GM12878 (cell line): ENCODE measurements at regions not wholly inside any gene's neighbourhood (a gene's known extent, or its start where the extent isn't known, plus 50 kb on each side); places are given as distances from the start of the nearest gene placed in this dataset.

ENCODE experiments used
- ATAC-seq: fragments of 200-7000 bp; cut with Tn5 transposase; 3 replicates; pipeline ENCODE4 v1.9.1; 2020; ENCODE audit warnings: mild to moderate bottlenecking, moderate library complexity
- BruUV-seq: library from RNA; stranded (reverse); fragments of 400-500 nt; replicated peaks from 2 replicates; lab custom pipeline; 2021; lab: Mats Ljungman, UMichigan
- CTCF ChIA-PET: fragments of 300-600 bp; sonication (Branson Sonifier 250); formaldehyde crosslinking; extraction: SDS; loops from one replicate; lab custom pipeline; 2021; ENCODE audit warnings: inconsistent platforms; lab: Yijun Ruan, JAX
- POLR2A ChIA-PET: fragments of 350-600 bp; formaldehyde crosslinking; extraction: SDS; loops from one replicate; lab custom pipeline; 2021; ENCODE audit warnings: inconsistent platforms; lab: Charles Lee
- RAD21 ChIA-PET: fragments of 300-600 bp; sonication (Branson Sonifier 250); formaldehyde crosslinking; loops from one replicate; lab custom pipeline; 2023; ENCODE audit warnings: antibody characterized with exemption; ENCODE audit not compliant: unreplicated experiment; lab: Charles Lee
- SMC1A ChIA-PET: fragments of 300-600 bp; sonication (Branson Sonifier 250); formaldehyde crosslinking; loops from one replicate; lab custom pipeline; 2023; ENCODE audit not compliant: unreplicated experiment, uncharacterized antibody; lab: Charles Lee
- DNase-seq: peaks from one replicate; pipeline ENCODE4 v3.0.0-alpha.2; 2011; ENCODE audit warnings: low read depth, low spot score
- FAIRE-seq: peaks from 3 replicates; lab custom pipeline; 2011; peaks lifted over from hg19 to GRCh38; lab: Jason Lieb, UNC
- H2AFZ ChIP-seq: 2 replicates; pipeline ENCODE4 v1.6.0; 2011; ENCODE audit warnings: low read depth, low read length, control low read depth; ENCODE audit not compliant: control insufficient read depth
- H3K27ac ChIP-seq: 2 replicates; pipeline ENCODE4 v1.5.1; 2011; ENCODE audit warnings: control low read depth; ENCODE audit not compliant: control insufficient read depth, insufficient read depth
- H3K27me3 ChIP-seq, 2 experiments: replicated peaks in 1 of 2; 2 replicates each; pipeline versions ENCODE4 v1.6.0 to v1.6.1; 2011; ENCODE audit warnings: low read length in 1 of 2; ENCODE audit not compliant: control insufficient read depth in 2 of 2, insufficient read depth in 2 of 2
- H3K36me3 ChIP-seq, 2 experiments: 2 replicates each; pipeline ENCODE4 v1.5.1; 2011; ENCODE audit warnings: low read length in 1 of 2; ENCODE audit not compliant: control insufficient read depth in 2 of 2, insufficient read depth in 2 of 2
- H3K4me1 ChIP-seq: 2 replicates; pipeline ENCODE4 v1.6.1; 2011; ENCODE audit warnings: mild to moderate bottlenecking, low read length, moderate library complexity, mixed read lengths; ENCODE audit not compliant: control insufficient read depth, insufficient read depth
- H3K4me2 ChIP-seq: 2 replicates; pipeline ENCODE4 v1.6.0; 2011; ENCODE audit warnings: control low read depth; ENCODE audit not compliant: control insufficient read depth, insufficient read depth
- H3K4me3 ChIP-seq: fragments of 200-600 bp; sonication (generic); 2 replicates; pipeline ENCODE4 v1.5.1; 2016
- H3K79me2 ChIP-seq: 2 replicates; pipeline ENCODE4 v1.6.0; 2011; ENCODE audit warnings: low read length; ENCODE audit not compliant: control insufficient read depth, insufficient read depth
- H3K9ac ChIP-seq: 2 replicates; pipeline ENCODE4 v1.8.0; 2011; ENCODE audit warnings: low read length, control low read depth, mixed read lengths; ENCODE audit not compliant: control insufficient read depth, insufficient read depth
- H3K9me3 ChIP-seq: replicated peaks from 3 replicates; pipeline ENCODE4 v1.5.1; 2011; ENCODE audit warnings: mild to moderate bottlenecking, low read length; ENCODE audit not compliant: control insufficient read depth, insufficient read depth
- H4K20me1 ChIP-seq: 2 replicates; pipeline ENCODE4 v1.6.0; 2011; ENCODE audit not compliant: control insufficient read depth, insufficient read depth
- ASH2L ChIP-seq: fragments of 300-600, 200-600 bp; sonication (generic); IDR thresholded peaks from 2 replicates; pipeline ENCODE4 v1.6.1; 2017; ENCODE audit warnings: low read depth, mild to moderate bottlenecking, borderline replicate concordance
- EED ChIP-seq: sonication (generic); IDR thresholded peaks from 2 replicates; pipeline ENCODE4 v1.6.1; 2016; ENCODE audit warnings: antibody characterized with exemption, low read depth
- FOS ChIP-seq: IDR thresholded peaks from 3 replicates; pipeline ENCODE4 v1.6.1; 2011; ENCODE audit warnings: borderline replicate concordance; ENCODE audit not compliant: insufficient read length; ENCODE audit errors: extremely low read depth
- FOXK2 ChIP-seq: fragments of 450-650 bp; IDR thresholded peaks from 2 replicates; pipeline ENCODE4 v1.6.1; 2017; ENCODE audit warnings: mild to moderate bottlenecking, moderate library complexity
- MYB ChIP-seq: fragments of 150-350 bp; IDR thresholded peaks from 2 replicates; pipeline ENCODE4 v1.6.1; 2014; ENCODE audit warnings: mild to moderate bottlenecking, low read depth, low read length, borderline replicate concordance
- NFIC ChIP-seq: IDR thresholded peaks from 2 replicates; pipeline ENCODE4 v1.6.1; 2012; ENCODE audit warnings: low read depth, mild to moderate bottlenecking, inconsistent platforms, low read length, moderate library complexity
- NR2C1 ChIP-seq: fragments of 450-650 bp; IDR thresholded peaks from 2 replicates; pipeline ENCODE4 v1.6.1; 2017; ENCODE audit warnings: antibody characterized with exemption, mild to moderate bottlenecking, moderate library complexity
- POU2F2 ChIP-seq: IDR thresholded peaks from 3 replicates; pipeline ENCODE4 v1.6.1; 2011; ENCODE audit warnings: low read depth, mild to moderate bottlenecking, low read length, borderline replicate concordance
- SIN3A ChIP-seq: IDR thresholded peaks from 2 replicates; pipeline ENCODE4 v1.6.1; 2012; ENCODE audit warnings: low read depth, low read length, improper control_type of control experiment
- SIX5 ChIP-seq: IDR thresholded peaks from 2 replicates; pipeline ENCODE4 v1.6.1; 2011; ENCODE audit warnings: mild to moderate bottlenecking, low read depth, low read length, moderate library complexity; ENCODE audit not compliant: severe bottlenecking
- SRF ChIP-seq, 2 experiments: IDR thresholded peaks; 2 replicates each; pipeline ENCODE4 v1.6.1; 2011; ENCODE audit warnings: low read depth in 2 of 2, low read length in 2 of 2, mild to moderate bottlenecking in 1 of 2, moderate library complexity in 1 of 2
- TCF7 ChIP-seq: IDR thresholded peaks from 2 replicates; pipeline ENCODE4 v1.6.1; 2014; ENCODE audit warnings: antibody characterized with exemption, borderline replicate concordance
- ZNF687 ChIP-seq: fragments of 450-650 bp; IDR thresholded peaks from 2 replicates; pipeline ENCODE4 v1.6.1; 2017; ENCODE audit warnings: mild to moderate bottlenecking, moderate library complexity
- WGBS: methylation state at CpG from one replicate; pipeline ENCODE4 v1.1.6; 2016; ENCODE audit warnings: low lambda C conversion rate; ENCODE audit not compliant: insufficient replicate concordance, insufficient coverage; ENCODE audit errors: missing lambda C conversion rate; 5-methylcytosine and 5-hydroxymethylcytosine counted together
- in situ Hi-C: fragments of 300-500 bp; cut with MboI; formaldehyde crosslinking; loops from 9 replicates; pipeline ENCODE4 v1.14.3; 2018; ENCODE audit warnings: mixed read lengths
- intact Hi-C: fragments of 100-400 bp; cut with micrococcal nuclease; formaldehyde crosslinking; loops from one replicate; pipeline ENCODE4 v1.14.2; 2022; ENCODE audit not compliant: unreplicated experiment
- TF ChIP-seq, protein P1 (sequence below): fragments of 450-650 bp; conservative IDR thresholded peaks from 2 replicates; pipeline ENCODE4 v1.6.1; 2017; ENCODE audit warnings: mild to moderate bottlenecking, moderate library complexity

GRCh38 chr22:47808236-47808635, 1045.8 kb downstream of the TBC1D22A start:
- TF ChIP-seq SIX5 (no peak), EED (no peak), ASH2L (no peak), SRF (IDR thresholded peaks at IDR 0.05; ENCODE audit: low read depth in 2 of 2, low read length in 2 of 2) (no peak), MYB (no peak), ZNF687 (no peak), FOS (no peak), NR2C1 (no peak), SIN3A (no peak), NFIC (no peak), TCF7 (no peak), POU2F2 (no peak), FOXK2 (no peak)
- TF ChIP-seq, protein P1, sequence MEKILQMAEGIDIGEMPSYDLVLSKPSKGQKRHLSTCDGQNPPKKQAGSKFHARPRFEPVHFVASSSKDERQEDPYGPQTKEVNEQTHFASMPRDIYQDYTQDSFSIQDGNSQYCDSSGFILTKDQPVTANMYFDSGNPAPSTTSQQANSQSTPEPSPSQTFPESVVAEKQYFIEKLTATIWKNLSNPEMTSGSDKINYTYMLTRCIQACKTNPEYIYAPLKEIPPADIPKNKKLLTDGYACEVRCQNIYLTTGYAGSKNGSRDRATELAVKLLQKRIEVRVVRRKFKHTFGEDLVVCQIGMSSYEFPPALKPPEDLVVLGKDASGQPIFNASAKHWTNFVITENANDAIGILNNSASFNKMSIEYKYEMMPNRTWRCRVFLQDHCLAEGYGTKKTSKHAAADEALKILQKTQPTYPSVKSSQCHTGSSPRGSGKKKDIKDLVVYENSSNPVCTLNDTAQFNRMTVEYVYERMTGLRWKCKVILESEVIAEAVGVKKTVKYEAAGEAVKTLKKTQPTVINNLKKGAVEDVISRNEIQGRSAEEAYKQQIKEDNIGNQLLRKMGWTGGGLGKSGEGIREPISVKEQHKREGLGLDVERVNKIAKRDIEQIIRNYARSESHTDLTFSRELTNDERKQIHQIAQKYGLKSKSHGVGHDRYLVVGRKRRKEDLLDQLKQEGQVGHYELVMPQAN = no peak
- TF ChIP-seq, all 136 proteins: peak for 0
- RAD21 ChIA-PET = no interaction called here
- ATAC-seq (no peak), FAIRE-seq (no peak), DNase-seq (no peak)
- POLR2A ChIA-PET = no interaction called here
- H3K79me2 ChIP-seq = no peaks in the 10 kb centered on the region
- H3K4me2 ChIP-seq = no peak overlapping the region
- H3K9ac ChIP-seq = no peak overlapping the region
- CTCF ChIA-PET = no interaction called here
- H2AFZ ChIP-seq = no peak overlapping the region
- no peak overlapping the region for H3K27ac ChIP-seq
- WGBS = 35% methylated on average over 6 of the region's 6 CpGs
- SMC1A ChIA-PET = no interaction called here
- H3K36me3 ChIP-seq = no peaks in the 10 kb centered on the region
- H3K9me3 ChIP-seq = no peaks in the 10 kb centered on the region; the same call in 2 of the 3 replicates
- no peaks in the 10 kb centered on the region for H3K27me3 ChIP-seq
- intact Hi-C loops = no loop called here
- H3K4me3 ChIP-seq = no peak overlapping the region
- in situ Hi-C loops = no loop called here
- BruUV-seq = no TSS peak
- H4K20me1 ChIP-seq = no peaks in the 10 kb centered on the region
- H3K4me1 ChIP-seq = no peaks in the 10 kb centered on the region
